Osteoblast (primary cell): ENCODE measurements at regions not wholly inside any gene's neighbourhood (a gene's known extent, or its start where the extent isn't known, plus 50 kb on each side); places are given as distances from the start of the nearest gene placed in this dataset.

Experiments used
- DNase-seq: peaks from one replicate; pipeline ENCODE4 v3.0.0; 2011; ENCODE audit warnings: low spot score, mixed read lengths; ENCODE audit not compliant: insufficient read length; ENCODE audit errors: missing footprints
- H2AFZ ChIP-seq: 2 replicates; pipeline ENCODE4 v1.6.0; 2011; ENCODE audit warnings: mild to moderate bottlenecking, low read length
- H3K27ac ChIP-seq: 2 replicates; pipeline ENCODE4 v1.5.1; 2011; ENCODE audit warnings: mild to moderate bottlenecking, low read depth, low read length, moderate library complexity
- H3K27me3 ChIP-seq: 2 replicates; pipeline ENCODE4 v1.6.0; 2012; ENCODE audit warnings: mild to moderate bottlenecking, control low read depth, inconsistent platforms, low read length, moderate library complexity; ENCODE audit not compliant: insufficient read depth
- H3K36me3 ChIP-seq: 2 replicates; pipeline ENCODE4 v1.5.1; 2011; ENCODE audit warnings: mild to moderate bottlenecking, low read length, control low read depth, moderate library complexity; ENCODE audit not compliant: insufficient read depth
- H3K4me1 ChIP-seq: 2 replicates; pipeline ENCODE4 v1.5.1; 2011; ENCODE audit warnings: mild to moderate bottlenecking, low read length, control low read depth, moderate library complexity; ENCODE audit not compliant: insufficient read depth
- H3K4me2 ChIP-seq: 2 replicates; pipeline ENCODE4 v1.6.0; 2011; ENCODE audit warnings: mild to moderate bottlenecking, low read length; ENCODE audit not compliant: insufficient read depth
- H3K4me3 ChIP-seq: fragments of 200-600 bp; sonication (generic); 3 replicates; pipeline ENCODE4 v1.5.1; 2012; ENCODE audit warnings: mild to moderate bottlenecking, low read length, inconsistent platforms; ENCODE audit not compliant: insufficient read depth
- H3K79me2 ChIP-seq: 2 replicates; pipeline ENCODE4 v1.6.0; 2012; ENCODE audit warnings: mild to moderate bottlenecking, low read length, control low read depth, inconsistent platforms; ENCODE audit not compliant: insufficient read depth
- H3K9me3 ChIP-seq: 2 replicates; pipeline ENCODE4 v1.5.1; 2011; ENCODE audit warnings: low read depth, low read length, control low read depth
- H4K20me1 ChIP-seq: 2 replicates; pipeline ENCODE4 v1.6.0; 2012; ENCODE audit warnings: mild to moderate bottlenecking, low read length, control low read depth; ENCODE audit not compliant: insufficient read depth
- CTCF ChIP-seq: IDR thresholded peaks from 2 replicates; pipeline ENCODE4 v1.5.1; 2011; ENCODE audit warnings: mild to moderate bottlenecking, low read depth, low read length, moderate library complexity; ENCODE audit errors: extremely low read depth

- Histone ChIP-seq H4K20me1 (no peaks in the 10 kb centered on the region), H3K27ac (no peak overlapping the region), H2AFZ (no peak overlapping the region), H3K9me3 (no peaks in the 10 kb centered on the region), H3K4me3 (no peak overlapping the region), H3K27me3 (no peaks in the 10 kb centered on the region), H3K79me2 (no peaks in the 10 kb centered on the region), H3K4me1 (no peaks in the 10 kb centered on the region), H3K4me2 (no peak overlapping the region), H3K36me3 (no peaks in the 10 kb centered on the region)
- TF ChIP-seq CTCF: no peak
- DNase-seq: no peak
Measured at GRCh38 chr11:15599376-15599775, 484.7 kb downstream of the INSC start.

- no peaks in the 10 kb centered on the region for H3K79me2 ChIP-seq
- no peak for DNase-seq
- H4K20me1 ChIP-seq: no peaks in the 10 kb centered on the region
- no peaks in the 10 kb centered on the region for H3K9me3 ChIP-seq
- no peak overlapping the region for H3K4me2 ChIP-seq
- H3K4me3 ChIP-seq: no peak overlapping the region
- no peak overlapping the region for H2AFZ ChIP-seq
- H3K27me3 ChIP-seq: no peaks in the 10 kb centered on the region
- H3K4me1 ChIP-seq: no peaks in the 10 kb centered on the region
- no peak for TF ChIP-seq CTCF
- no peak overlapping the region for H3K27ac ChIP-seq
- no peaks in the 10 kb centered on the region for H3K36me3 ChIP-seq
Measured at GRCh38 chr11:15602047-15602446, 487.3 kb downstream of the INSC start.

- no peak for DNase-seq
- Histone ChIP-seq H3K4me2 (no peak overlapping the region), H4K20me1 (no peaks in the 10 kb centered on the region), H3K27me3 (no peaks in the 10 kb centered on the region), H3K4me3 (no peak overlapping the region), H3K4me1 (no peaks in the 10 kb centered on the region), H3K27ac (no peak overlapping the region), H3K36me3 (no peaks in the 10 kb centered on the region), H2AFZ (no peak overlapping the region), H3K79me2 (no peaks in the 10 kb centered on the region), H3K9me3 (no peaks in the 10 kb centered on the region)
- TF ChIP-seq CTCF: no peak
Measured at GRCh38 chr11:15602785-15603567, 488.3 kb downstream of the INSC start.

GRCh38 chr11:15605094-15605493, 490.4 kb downstream of the INSC start:
- DNase-seq: no peak
- H3K79me2 ChIP-seq: no peaks in the 10 kb centered on the region
- H3K36me3 ChIP-seq: no peaks in the 10 kb centered on the region
- no peak for TF ChIP-seq CTCF
- no peaks in the 10 kb centered on the region for H3K27me3 ChIP-seq
- H3K27ac ChIP-seq: no peak overlapping the region
- H3K4me1 ChIP-seq: no peaks in the 10 kb centered on the region
- no peak overlapping the region for H2AFZ ChIP-seq
- no peaks in the 10 kb centered on the region for H4K20me1 ChIP-seq
- no peak overlapping the region for H3K4me2 ChIP-seq
- H3K4me3 ChIP-seq: no peak overlapping the region
- no peaks in the 10 kb centered on the region for H3K9me3 ChIP-seq
